WTC11 (cell line): ENCODE measurements at regions not wholly inside any gene's neighbourhood (a gene's known extent, or its start where the extent isn't known, plus 50 kb on each side); places are given as distances from the start of the nearest gene placed in this dataset.

Experiments used
- CTCF ChIP-seq: fragments of 200-600 bp; IDR thresholded peaks from 2 replicates; pipeline ENCODE4 v1.8.0; 2022; ENCODE audit warnings: antibody characterized with exemption
- NR2C2 ChIP-seq: sonication (generic); formaldehyde crosslinking; IDR thresholded peaks from 2 replicates; pipeline ENCODE4 v1.8.0; 2022; ENCODE audit warnings: mild to moderate bottlenecking, missing genetic modification reagents
- PREB ChIP-seq: sonication (generic); formaldehyde crosslinking; IDR thresholded peaks from 2 replicates; pipeline ENCODE4 v1.8.1; 2022; ENCODE audit warnings: mild to moderate bottlenecking, missing genetic modification reagents, moderate library complexity, borderline replicate concordance

GRCh38 chr13:26867451-26868091 is 107.0 kb upstream of the GPR12 start:
- TF ChIP-seq CTCF (no peak), PREB (CRISPR knock-in tag) (no peak), NR2C2 (CRISPR knock-in tag) (no peak)
